ENCODE measurements at regions not wholly inside any gene's neighbourhood (a gene's known extent, or its start where the extent isn't known, plus 50 kb on each side); places are given as distances from the start of the nearest gene placed in this dataset.

- TF ChIP-seq CTCF (IDR thresholded peaks at IDR 0.05): no peak
- TF ChIP-seq POLR2A (IDR thresholded peaks at IDR 0.05): no peak
- no peak for DNase-seq
- intact Hi-C loops (cut with DNase I): no loop called here
- WGBS, 4 donors: 69 to 90% (median 81%) methylated on average over 2 of the region's 2 CpGs
- Histone ChIP-seq H3K36me3 (replicated peaks in 1 of 2) (no peaks in the 10 kb centered on the region), H3K9me3 (replicated peaks in 1 of 3) (no peaks in the 10 kb centered on the region), H3K27ac (no peak overlapping the region), H3K4me1 (replicated peaks in 1 of 2) (no peaks in the 10 kb centered on the region), H3K27me3 (no peaks in the 10 kb centered on the region), H3K4me3 (no peak overlapping the region)
Observed at GRCh38 chr12:5257763-5258495, 174.0 kb upstream of the NTF3 start.

GRCh38 chr12:5258498-5258897 lies 173.4 kb upstream of the NTF3 start:
- no peaks in the 10 kb centered on the region for H3K4me1 ChIP-seq (replicated peaks in 1 of 2)
- TF ChIP-seq POLR2A (IDR thresholded peaks at IDR 0.05) (no peak), CTCF (IDR thresholded peaks at IDR 0.05) (no peak)

DNA sequence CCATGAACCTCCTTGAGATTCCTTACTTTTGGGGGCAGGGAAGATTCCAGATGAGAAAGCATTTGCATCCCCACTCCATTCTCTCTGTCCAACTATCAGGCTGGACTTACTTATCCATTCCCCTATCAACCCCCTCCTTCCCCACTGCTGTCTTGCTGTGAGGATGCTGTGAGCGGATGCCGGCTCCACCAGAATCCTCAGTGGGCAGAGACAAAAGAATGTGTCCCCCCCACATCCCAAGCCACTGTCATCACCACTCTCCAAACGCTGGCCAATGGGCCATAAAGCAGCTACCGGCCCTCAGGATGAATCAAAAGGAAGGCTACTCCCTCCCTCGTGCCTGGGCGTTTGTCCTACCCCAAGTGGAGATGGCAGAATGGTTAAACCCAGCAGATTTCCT lies 173.0 kb upstream of the NTF3 start:
- TF ChIP-seq CTCF (IDR thresholded peaks at IDR 0.05) (no peak), POLR2A (IDR thresholded peaks at IDR 0.05) (no peak)
- no peaks in the 10 kb centered on the region for H3K9me3 ChIP-seq (replicated peaks in 1 of 3)
- no peak for DNase-seq
- H3K36me3 ChIP-seq (replicated peaks in 1 of 2): no peaks in the 10 kb centered on the region
- WGBS, 4 donors: 64 to 84% (median 76%) methylated on average over 6 of the region's 6 CpGs
- H3K4me1 ChIP-seq (replicated peaks in 1 of 2): no peaks in the 10 kb centered on the region
- intact Hi-C loops (cut with DNase I): no loop called here
- H3K27me3 ChIP-seq: no peaks in the 10 kb centered on the region
- no peak overlapping the region for H3K27ac ChIP-seq
- H3K4me3 ChIP-seq: no peak overlapping the region

More at GRCh38 chr12:5258498-5258897, 173.4 kb upstream of the NTF3 start:
- H3K27me3 ChIP-seq: no peaks in the 10 kb centered on the region
- DNase-seq: no peak
- WGBS, 4 donors: 38 to 71% (median 66%) methylated on average over 3 of the region's 3 CpGs
- intact Hi-C loops (cut with DNase I): no loop called here
- no peaks in the 10 kb centered on the region for H3K9me3 ChIP-seq (replicated peaks in 1 of 3)
- H3K4me3 ChIP-seq: no peak overlapping the region
- no peak overlapping the region for H3K27ac ChIP-seq
- no peaks in the 10 kb centered on the region for H3K36me3 ChIP-seq (replicated peaks in 1 of 2)

GRCh38 chr12:5259523-5259922 lies 172.4 kb upstream of the NTF3 start:
- Histone ChIP-seq H3K36me3 (replicated peaks in 1 of 2) (no peaks in the 10 kb centered on the region), H3K4me1 (replicated peaks in 1 of 2) (no peaks in the 10 kb centered on the region), H3K4me3 (no peak overlapping the region), H3K27ac (no peak overlapping the region), H3K9me3 (replicated peaks in 1 of 3) (no peaks in the 10 kb centered on the region), H3K27me3 (no peaks in the 10 kb centered on the region)
- no peak for DNase-seq
- TF ChIP-seq POLR2A (IDR thresholded peaks at IDR 0.05): no peak
- TF ChIP-seq CTCF (IDR thresholded peaks at IDR 0.05): no peak
- intact Hi-C loops (cut with DNase I): no loop called here
- 61 to 69% (median 63%) methylated on average over 4 of the region's 4 CpGs for WGBS, 4 donors

All from adrenal gland (tissue), 9 donors.